ENCODE measurements at regions not wholly inside any gene's neighbourhood (a gene's known extent, or its start where the extent isn't known, plus 50 kb on each side); places are given as distances from the start of the nearest gene placed in this dataset.

GRCh38 chr5:56580864-56581263 lies 234.5 kb upstream of the MAP3K1 start:
- peaks cover 0 to 7% (median 0%) of the 10 kb centered on the region in 4 donors for H3K9me3 ChIP-seq
- H3K36me3 ChIP-seq = no peaks in the 10 kb centered on the region
- peaks cover 6 to 8% (median 8%) of the 10 kb centered on the region in 4 donors for H3K4me1 ChIP-seq
- no peak overlapping the region for H3K27ac ChIP-seq (replicated peaks in 1 of 4)
- TF ChIP-seq POLR2AphosphoS5 (IDR thresholded peaks at IDR 0.05) = no peak
- no peak for TF ChIP-seq POLR2A (IDR thresholded peaks at IDR 0.05; ENCODE audit: low read depth)
- TF ChIP-seq CTCF (IDR thresholded peaks at IDR 0.05) = no peak
- TF ChIP-seq EP300 (IDR thresholded peaks at IDR 0.05) = no peak
- H3K4me3 ChIP-seq = no peak overlapping the region
- no peak for DNase-seq (ENCODE audit: extremely low spot score)
- H3K27me3 ChIP-seq = no peaks in the 10 kb centered on the region
- WGBS = 89% methylated on average over 2 of the region's 2 CpGs
- intact Hi-C loops (cut with DNase I) = no loop called here

GRCh38 chr5:56575821-56576220 lies 239.5 kb upstream of the MAP3K1 start:
- intact Hi-C loops (cut with DNase I) = no loop called here

GRCh38 chr5:56574778-56575177 lies 240.6 kb upstream of the MAP3K1 start:
- peaks cover 0 to 7% (median 2%) of the 10 kb centered on the region in 4 donors for H3K9me3 ChIP-seq
- H3K4me3 ChIP-seq = no peak overlapping the region
- no peaks in the 10 kb centered on the region for H3K36me3 ChIP-seq
- no peak for DNase-seq (ENCODE audit: extremely low spot score)
- H3K27ac ChIP-seq (replicated peaks in 1 of 4) = no peak overlapping the region
- H3K4me1 ChIP-seq = peaks cover 0 to 7% (median 5%) of the 10 kb centered on the region in 4 donors
- TF ChIP-seq POLR2A (IDR thresholded peaks at IDR 0.05; ENCODE audit: low read depth) (no peak), POLR2AphosphoS5 (IDR thresholded peaks at IDR 0.05) (no peak), EP300 (IDR thresholded peaks at IDR 0.05) (no peak), CTCF (IDR thresholded peaks at IDR 0.05) (no peak)
- H3K27me3 ChIP-seq = no peaks in the 10 kb centered on the region
- intact Hi-C loops (cut with DNase I) = no loop called here
- WGBS = 100% methylated on average over 1 of the region's 1 CpG

More at GRCh38 chr5:56575821-56576220, 239.5 kb upstream of the MAP3K1 start:
- no peaks in the 10 kb centered on the region for H3K27me3 ChIP-seq
- DNase-seq (ENCODE audit: extremely low spot score) = no peak
- H3K9me3 ChIP-seq = peaks cover 0 to 7% (median 2%) of the 10 kb centered on the region in 4 donors
- H3K4me1 ChIP-seq = no peaks in the 10 kb centered on the region
- H3K36me3 ChIP-seq = no peaks in the 10 kb centered on the region
- no peak overlapping the region for H3K27ac ChIP-seq (replicated peaks in 1 of 4)
- H3K4me3 ChIP-seq = no peak overlapping the region
- TF ChIP-seq EP300 (IDR thresholded peaks at IDR 0.05) = no peak
- TF ChIP-seq CTCF (IDR thresholded peaks at IDR 0.05) = no peak
- no peak for TF ChIP-seq POLR2AphosphoS5 (IDR thresholded peaks at IDR 0.05)
- no peak for TF ChIP-seq POLR2A (IDR thresholded peaks at IDR 0.05; ENCODE audit: low read depth)

GRCh38 chr5:56569566-56569965 lies 245.8 kb upstream of the MAP3K1 start:
- 23% methylated on average over 1 of the region's 1 CpG for WGBS
- Histone ChIP-seq H3K4me3 (no peak overlapping the region), H3K4me1 (peaks cover 0 to 21% (median 17%) of the 10 kb centered on the region in 4 donors), H3K27me3 (no peaks in the 10 kb centered on the region), H3K9me3 (peaks cover 0 to 7% (median 2%) of the 10 kb centered on the region in 4 donors), H3K36me3 (no peaks in the 10 kb centered on the region), H3K27ac (replicated peaks in 1 of 4) (no peak overlapping the region)
- TF ChIP-seq POLR2A (IDR thresholded peaks at IDR 0.05; ENCODE audit: low read depth) = no peak
- no peak for TF ChIP-seq EP300 (IDR thresholded peaks at IDR 0.05)
- no peak for TF ChIP-seq CTCF (IDR thresholded peaks at IDR 0.05)
- TF ChIP-seq POLR2AphosphoS5 (IDR thresholded peaks at IDR 0.05) = no peak
- intact Hi-C loops (cut with DNase I) = no loop called here
- DNase-seq (ENCODE audit: extremely low spot score) = no peak

- WGBS = 62% methylated on average over 3 of the region's 3 CpGs
- Histone ChIP-seq H3K9me3 (peaks cover 0 to 7% (median 2%) of the 10 kb centered on the region in 4 donors), H3K4me1 (peaks cover 0 to 21% (median 17%) of the 10 kb centered on the region in 4 donors), H3K4me3 (no peak overlapping the region), H3K27me3 (no peaks in the 10 kb centered on the region), H3K27ac (replicated peaks in 1 of 4) (no peak overlapping the region), H3K36me3 (no peaks in the 10 kb centered on the region)
- no peak for DNase-seq (ENCODE audit: extremely low spot score)
- intact Hi-C loops (cut with DNase I) = no loop called here
- TF ChIP-seq EP300 (IDR thresholded peaks at IDR 0.05) (no peak), POLR2A (IDR thresholded peaks at IDR 0.05; ENCODE audit: low read depth) (no peak), POLR2AphosphoS5 (IDR thresholded peaks at IDR 0.05) (no peak), CTCF (IDR thresholded peaks at IDR 0.05) (no peak)
Measured at GRCh38 chr5:56569076-56569475, 246.3 kb upstream of the MAP3K1 start.
